A673 (cell line): ENCODE measurements at regions not wholly inside any gene's neighbourhood (a gene's known extent, or its start where the extent isn't known, plus 50 kb on each side); places are given as distances from the start of the nearest gene placed in this dataset.

Experiments used
- BruUV-seq: library from RNA; stranded (reverse); fragments of 400-500 nt; replicated peaks from 2 replicates; lab custom pipeline; 2021; lab: Mats Ljungman, UMichigan
- CTCF ChIA-PET: fragments of 300-600 bp; sonication (Branson Sonifier 250); formaldehyde crosslinking; loops from one replicate; lab custom pipeline; 2022; ENCODE audit warnings: antibody characterized with exemption; lab: Charles Lee
- POLR2A ChIA-PET: fragments of 300-600 bp; sonication (Branson Sonifier 250); formaldehyde crosslinking; loops from one replicate; lab custom pipeline; 2022; ENCODE audit warnings: antibody characterized with exemption; ENCODE audit not compliant: low non-redundant PET; lab: Charles Lee
- DNase-seq: peaks from one replicate; pipeline ENCODE4 v3.0.0-alpha.2; 2015; ENCODE audit warnings: low spot score
- H3K27ac ChIP-seq: fragments of 200-600 bp; sonication (generic); 2 replicates; pipeline ENCODE4 v1.5.1; 2016; ENCODE audit warnings: mixed run types, low read depth, mild to moderate bottlenecking, mixed read lengths, antibody characterized with exemption, low read length; ENCODE audit not compliant: poor library complexity, severe bottlenecking
- H3K27me3 ChIP-seq: fragments of 200-600 bp; sonication (generic); replicated peaks from 2 replicates; pipeline ENCODE4 v1.6.1; 2017; ENCODE audit warnings: mixed run types, low read depth, mild to moderate bottlenecking, mixed read lengths, antibody characterized with exemption, low read length; ENCODE audit not compliant: insufficient read depth, poor library complexity
- H3K36me3 ChIP-seq: fragments of 200-600 bp; sonication (generic); 2 replicates; pipeline ENCODE4 v1.6.1; 2016; ENCODE audit warnings: mixed run types, mild to moderate bottlenecking, mixed read lengths, antibody characterized with exemption, low read length; ENCODE audit not compliant: insufficient read depth, poor library complexity, severe bottlenecking
- H3K4me1 ChIP-seq: fragments of 200-600 bp; sonication (generic); 2 replicates; pipeline ENCODE4 v1.6.1; 2017; ENCODE audit warnings: mixed run types, mild to moderate bottlenecking, mixed read lengths, antibody characterized with exemption, low read length; ENCODE audit not compliant: insufficient read depth, poor library complexity, severe bottlenecking
- H3K4me3 ChIP-seq: fragments of 200-600 bp; sonication (generic); 2 replicates; pipeline ENCODE4 v1.5.1; 2016; ENCODE audit warnings: low read depth, mixed run types, mild to moderate bottlenecking, mixed read lengths, low read length; ENCODE audit not compliant: poor library complexity, severe bottlenecking
- H3K9me3 ChIP-seq: fragments of 200-600 bp; sonication (generic); 2 replicates; pipeline ENCODE4 v1.6.1; 2016; ENCODE audit warnings: mixed run types, low read depth, mild to moderate bottlenecking, mixed read lengths, antibody characterized with exemption, low read length; ENCODE audit not compliant: poor library complexity, severe bottlenecking
- CTCF ChIP-seq: fragments of 300-800, 200-600 bp; sonication (generic); conservative IDR thresholded peaks from 2 replicates; pipeline ENCODE4 v1.5.1; 2017; ENCODE audit warnings: low read depth, mild to moderate bottlenecking, antibody characterized with exemption, low read length, moderate library complexity, mixed read lengths
- EZH2 ChIP-seq: fragments of 200-600 bp; sonication (generic); IDR thresholded peaks from 2 replicates; pipeline ENCODE4 v1.6.1; 2017; ENCODE audit warnings: borderline replicate concordance, low read depth, mild to moderate bottlenecking, mixed read lengths, antibody characterized with exemption, low read length; ENCODE audit not compliant: poor library complexity, severe bottlenecking
- intact Hi-C: fragments of 100-400 bp; cut with micrococcal nuclease; formaldehyde crosslinking; loops from one replicate; pipeline ENCODE4 v1.10.0; 2022; ENCODE audit not compliant: unreplicated experiment

GRCh38 chrX:13180807-13181206 lies 136.4 kb upstream of the FAM9C start:
- intact Hi-C loops, result no loop called here
- ChIA-PET POLR2A (no interaction called here), CTCF (no interaction called here)
- H3K36me3 ChIP-seq, result no peaks in the 10 kb centered on the region
- no peaks in the 10 kb centered on the region for H3K27me3 ChIP-seq
- H3K4me1 ChIP-seq, result no peaks in the 10 kb centered on the region
- no peaks in the 10 kb centered on the region for H3K9me3 ChIP-seq
- no TSS peak for BruUV-seq
- no peak overlapping the region for H3K27ac ChIP-seq
- TF ChIP-seq CTCF, result no peak
- no peak for TF ChIP-seq EZH2
- no peak for DNase-seq
- H3K4me3 ChIP-seq, result no peak overlapping the region

- intact Hi-C loops, result no loop called here
- POLR2A ChIA-PET, result interaction anchor here (0.6 kb wide), 1 partner anchor 210 kb away, joined by 3 read pairs; no protein-coding TSS in a partner anchor
- no TSS peak for BruUV-seq
Observed at GRCh38 chrX:13179586-13179985, 135.2 kb upstream of the FAM9C start.

GRCh38 chrX:13179100-13179499 lies 134.7 kb upstream of the FAM9C start:
- Histone ChIP-seq H3K27ac (no peak overlapping the region), H3K36me3 (no peaks in the 10 kb centered on the region), H3K9me3 (no peaks in the 10 kb centered on the region), H3K4me3 (no peak overlapping the region), H3K4me1 (no peaks in the 10 kb centered on the region), H3K27me3 (no peaks in the 10 kb centered on the region)
- ChIA-PET POLR2A (interaction anchor here (0.6 kb wide), 1 partner anchor 210 kb away, joined by 3 read pairs; no protein-coding TSS in a partner anchor), CTCF (no interaction called here)
- intact Hi-C loops, result no loop called here
- no TSS peak for BruUV-seq
- TF ChIP-seq CTCF, result no peak
- TF ChIP-seq EZH2, result no peak
- DNase-seq, result no peak

More at GRCh38 chrX:13179586-13179985, 135.2 kb upstream of the FAM9C start:
- Histone ChIP-seq H3K27me3 (no peaks in the 10 kb centered on the region), H3K27ac (no peak overlapping the region), H3K4me1 (no peaks in the 10 kb centered on the region), H3K9me3 (no peaks in the 10 kb centered on the region), H3K4me3 (no peak overlapping the region), H3K36me3 (no peaks in the 10 kb centered on the region)
- TF ChIP-seq EZH2, result no peak
- TF ChIP-seq CTCF, result no peak
- no peak for DNase-seq
- CTCF ChIA-PET, result no interaction called here
